Mesenchymal stem cell (in vitro differentiated cells and primary cell): ENCODE measurements at regions not wholly inside any gene's neighbourhood (a gene's known extent, or its start where the extent isn't known, plus 50 kb on each side); places are given as distances from the start of the nearest gene placed in this dataset.

Experiments used
- DNase-seq: peaks from one replicate; pipeline ENCODE4 v3.0.0-alpha.2; 2013
- H2AFZ ChIP-seq: one replicate; pipeline ENCODE4 v1.6.1; 2013; ENCODE audit warnings: low read depth, mild to moderate bottlenecking, control low read depth, inconsistent platforms, low read length, moderate library complexity
- H2AK5ac ChIP-seq: 2 replicates; pipeline ENCODE4 v1.6.1; 2013; ENCODE audit warnings: low read length, moderate library complexity, mild to moderate bottlenecking, inconsistent platforms; ENCODE audit not compliant: severe bottlenecking
- H2BK120ac ChIP-seq: one replicate; pipeline ENCODE4 v1.6.1; 2013; ENCODE audit warnings: low read depth, mild to moderate bottlenecking, inconsistent platforms, low read length, moderate library complexity
- H2BK12ac ChIP-seq, 2 experiments: one replicate each; pipeline ENCODE4 v1.6.1; 2013; ENCODE audit warnings: inconsistent platforms in 2 of 2, low read length in 2 of 2, mild to moderate bottlenecking in 2 of 2, moderate library complexity in 2 of 2, control low read depth in 1 of 2
- H2BK15ac ChIP-seq: one replicate; pipeline ENCODE4 v1.6.1; 2013; ENCODE audit warnings: mild to moderate bottlenecking, low read depth, inconsistent platforms; ENCODE audit not compliant: poor library complexity, severe bottlenecking
- H2BK5ac ChIP-seq: 2 replicates; pipeline ENCODE4 v1.6.1; 2013; ENCODE audit warnings: low read depth, mild to moderate bottlenecking, low read length, control low read depth, inconsistent platforms; ENCODE audit not compliant: poor library complexity, severe bottlenecking
- H3K14ac ChIP-seq, 2 experiments: one replicate each; pipeline ENCODE4 v1.6.1; 2013; ENCODE audit warnings: inconsistent platforms in 2 of 2, low read length in 2 of 2, control low read depth in 1 of 2, mild to moderate bottlenecking in 1 of 2, moderate library complexity in 1 of 2
- H3K18ac ChIP-seq, 2 experiments: one replicate each; pipeline ENCODE4 v1.6.1; 2013; ENCODE audit warnings: inconsistent platforms in 2 of 2, low read length in 2 of 2, control low read depth in 1 of 2, low read depth in 1 of 2, mild to moderate bottlenecking in 1 of 2
- H3K23ac ChIP-seq, 2 experiments: one replicate each; pipeline ENCODE4 v1.6.1; 2013; ENCODE audit warnings: inconsistent platforms in 2 of 2, low read length in 2 of 2, mild to moderate bottlenecking in 2 of 2, moderate library complexity in 2 of 2, control low read depth in 1 of 2
- H3K27ac ChIP-seq: 2 replicates; pipeline ENCODE4 v1.5.1; 2013; ENCODE audit warnings: mild to moderate bottlenecking, moderate library complexity, low read length, control low read depth, inconsistent platforms; ENCODE audit not compliant: poor library complexity, severe bottlenecking
- H3K27me3 ChIP-seq, 2 experiments: 2 replicates each; pipeline versions ENCODE4 v1.6.1 to v1.7.0; 2013; ENCODE audit warnings: low read length in 2 of 2, mild to moderate bottlenecking in 2 of 2, moderate library complexity in 2 of 2, control low read depth in 1 of 2, inconsistent platforms in 1 of 2; ENCODE audit not compliant: control insufficient read depth in 1 of 2, insufficient read depth in 1 of 2
- H3K36me3 ChIP-seq, 2 experiments: 2 replicates each; pipeline versions ENCODE4 v1.6.1 to v1.7.0; 2013; ENCODE audit warnings: low read length in 2 of 2, control low read depth in 1 of 2, inconsistent platforms in 1 of 2, low read depth in 1 of 2, mild to moderate bottlenecking in 1 of 2; ENCODE audit not compliant: insufficient read depth in 2 of 2, control insufficient read depth in 1 of 2
- H3K4ac ChIP-seq, 2 experiments: one replicate each; pipeline ENCODE4 v1.6.1; 2013; ENCODE audit warnings: inconsistent platforms in 2 of 2, low read length in 2 of 2, mild to moderate bottlenecking in 2 of 2, moderate library complexity in 2 of 2, control low read depth in 1 of 2, low read depth in 1 of 2
- H3K4me1 ChIP-seq: 2 replicates; pipeline ENCODE4 v1.6.1; 2013; ENCODE audit warnings: low read depth, low read length, control low read depth; ENCODE audit not compliant: control insufficient read depth, insufficient read depth
- H3K4me2 ChIP-seq: 2 replicates; pipeline ENCODE4 v1.6.1; 2013; ENCODE audit warnings: low read length, mild to moderate bottlenecking, inconsistent platforms; ENCODE audit not compliant: poor library complexity, severe bottlenecking
- H3K4me3 ChIP-seq, 2 experiments: 2 replicates each; pipeline versions ENCODE4 v1.5.1 to v1.7.0; 2013; ENCODE audit warnings: low read length in 2 of 2, mild to moderate bottlenecking in 2 of 2, control low read depth in 1 of 2, low read depth in 1 of 2; ENCODE audit not compliant: insufficient read depth in 1 of 2
- H3K79me1 ChIP-seq: replicated peaks from 2 replicates; pipeline ENCODE4 v1.6.1; 2013; ENCODE audit warnings: mild to moderate bottlenecking, control low read depth, low read length, inconsistent platforms; ENCODE audit not compliant: poor library complexity, severe bottlenecking
- H3K9ac ChIP-seq: 2 replicates; pipeline ENCODE4 v1.7.0; 2013; ENCODE audit warnings: mild to moderate bottlenecking, low read length, moderate library complexity
- H3K9me3 ChIP-seq: 2 replicates; pipeline ENCODE4 v1.7.0; 2013; ENCODE audit warnings: mild to moderate bottlenecking, low read length; ENCODE audit not compliant: control insufficient read depth
- H4K8ac ChIP-seq: one replicate; pipeline ENCODE4 v1.6.1; 2013; ENCODE audit warnings: inconsistent platforms, mild to moderate bottlenecking, low read length, moderate library complexity
- H4K91ac ChIP-seq: one replicate; pipeline ENCODE4 v1.6.1; 2013; ENCODE audit warnings: mild to moderate bottlenecking, low read length, inconsistent platforms
- WGBS: methylation state at CpG from one replicate; pipeline ENCODE4 v1.1.7; 2013; ENCODE audit warnings: mixed read lengths; 5-methylcytosine and 5-hydroxymethylcytosine counted together

- WGBS = 87% methylated on average over 6 of the region's 6 CpGs
- H2AFZ ChIP-seq = no peak overlapping the region
These were observed 820.0 kb upstream of the SEMA6A start for GRCh38 chr5:117394506-117395157.

GRCh38 chr5:117393125-117393524, 818.5 kb upstream of the SEMA6A start:
- Histone ChIP-seq H3K4me1 (no peaks in the 10 kb centered on the region), H3K4ac (no peak overlapping the region), H3K36me3 (no peaks in the 10 kb centered on the region), H3K18ac (no peak overlapping the region), H3K4me3 (no peak overlapping the region), H2BK5ac (no peak overlapping the region), H2BK12ac (no peak overlapping the region), H2BK120ac (no peak overlapping the region), H2AK5ac (no peak overlapping the region), H3K4me2 (no peak overlapping the region), H3K79me1 (no peaks in the 10 kb centered on the region), H4K8ac (no peak overlapping the region), H3K14ac (no peak overlapping the region), H3K27ac (no peak overlapping the region), H3K23ac (no peak overlapping the region), H3K9me3 (no peaks in the 10 kb centered on the region), H3K9ac (no peak overlapping the region), H4K91ac (no peak overlapping the region), H3K27me3 (no peaks in the 10 kb centered on the region), H2AFZ (no peak overlapping the region), H2BK15ac (no peak overlapping the region)
- no peak for DNase-seq
- 100% methylated on average over 2 of the region's 2 CpGs for WGBS

More at GRCh38 chr5:117394506-117395157, 820.0 kb upstream of the SEMA6A start:
- Histone ChIP-seq H4K8ac (no peak overlapping the region), H2BK5ac (no peak overlapping the region), H3K79me1 (no peaks in the 10 kb centered on the region), H3K14ac (no peak overlapping the region), H2BK12ac (no peak overlapping the region), H3K9ac (no peak overlapping the region), H2AK5ac (no peak overlapping the region), H3K4me3 (no peak overlapping the region), H3K36me3 (no peaks in the 10 kb centered on the region), H3K27ac (no peak overlapping the region), H3K9me3 (no peaks in the 10 kb centered on the region), H3K27me3 (no peaks in the 10 kb centered on the region), H4K91ac (no peak overlapping the region), H3K18ac (no peak overlapping the region), H3K4me1 (no peaks in the 10 kb centered on the region), H3K4ac (no peak overlapping the region), H2BK120ac (no peak overlapping the region), H2BK15ac (no peak overlapping the region), H3K23ac (no peak overlapping the region), H3K4me2 (no peak overlapping the region)
- no peak for DNase-seq

- Histone ChIP-seq H2AK5ac (no peak overlapping the region), H2BK12ac (no peak overlapping the region), H3K4me3 (no peak overlapping the region), H3K9ac (no peak overlapping the region), H4K8ac (no peak overlapping the region), H3K18ac (no peak overlapping the region), H4K91ac (no peak overlapping the region), H2BK15ac (no peak overlapping the region), H3K4ac (no peak overlapping the region), H2BK5ac (no peak overlapping the region), H3K27me3 (no peaks in the 10 kb centered on the region), H3K36me3 (no peaks in the 10 kb centered on the region), H3K9me3 (no peaks in the 10 kb centered on the region), H3K4me2 (no peak overlapping the region), H3K23ac (no peak overlapping the region), H3K79me1 (no peaks in the 10 kb centered on the region), H2BK120ac (no peak overlapping the region), H3K27ac (no peak overlapping the region), H3K14ac (no peak overlapping the region), H3K4me1 (no peaks in the 10 kb centered on the region), H2AFZ (no peak overlapping the region)
- no peak for DNase-seq
These were observed 805.7 kb upstream of the SEMA6A start for GRCh38 chr5:117380316-117380715.

GRCh38 chr5:117379521-117379920, 804.9 kb upstream of the SEMA6A start:
- Histone ChIP-seq H3K4me2 (no peak overlapping the region), H2BK15ac (no peak overlapping the region), H2BK12ac (no peak overlapping the region), H4K8ac (no peak overlapping the region), H3K9me3 (no peaks in the 10 kb centered on the region), H2AK5ac (no peak overlapping the region), H3K27me3 (no peaks in the 10 kb centered on the region), H4K91ac (no peak overlapping the region), H3K4me3 (no peak overlapping the region), H3K23ac (no peak overlapping the region), H3K9ac (no peak overlapping the region), H2BK120ac (no peak overlapping the region), H3K27ac (no peak overlapping the region), H3K14ac (no peak overlapping the region), H2AFZ (no peak overlapping the region), H3K36me3 (no peaks in the 10 kb centered on the region), H3K18ac (no peak overlapping the region), H2BK5ac (no peak overlapping the region), H3K4ac (no peak overlapping the region), H3K79me1 (no peaks in the 10 kb centered on the region), H3K4me1 (no peaks in the 10 kb centered on the region)
- DNase-seq = no peak
- 40% methylated on average over 2 of the region's 3 CpGs for WGBS
